Caco-2 (cell line): ENCODE measurements at regions not wholly inside any gene's neighbourhood (a gene's known extent, or its start where the extent isn't known, plus 50 kb on each side); places are given as distances from the start of the nearest gene placed in this dataset.

ENCODE experiments used
- BruUV-seq: library from RNA; stranded (reverse); fragments of 400-500 nt; replicated peaks from 2 replicates; lab custom pipeline; 2021; lab: Mats Ljungman, UMichigan
- CTCF ChIA-PET: fragments of 300-600 bp; sonication (Branson Sonifier 250); formaldehyde crosslinking; loops from one replicate; lab custom pipeline; 2022; ENCODE audit warnings: antibody characterized with exemption; lab: Charles Lee
- POLR2A ChIA-PET: fragments of 300-600 bp; sonication (Branson Sonifier 250); formaldehyde crosslinking; loops from one replicate; lab custom pipeline; 2022; ENCODE audit warnings: antibody characterized with exemption; lab: Charles Lee
- DNase-seq, 2 experiments: peaks; one replicate each; pipeline versions ENCODE4 v3.0.0 to v3.0.0-alpha.2; 2020 to 2022
- H3K27me3 ChIP-seq: replicated peaks from 2 replicates; pipeline ENCODE4 v1.6.0; 2011; ENCODE audit warnings: low read length; ENCODE audit not compliant: control insufficient read depth, insufficient read depth
- H3K36me3 ChIP-seq: 2 replicates; pipeline ENCODE4 v1.5.1; 2011; ENCODE audit warnings: low read length; ENCODE audit not compliant: control insufficient read depth, insufficient read depth
- H3K4me1 ChIP-seq: fragments of 250-450 bp; sonication (Bioruptor Pico); 2 replicates; pipeline ENCODE4 v1.5.1; 2020; ENCODE audit warnings: mild to moderate bottlenecking
- H3K4me3 ChIP-seq: 2 replicates; pipeline ENCODE4 v1.5.1; 2011; ENCODE audit warnings: low read depth, mild to moderate bottlenecking, control low read depth, low read length
- H3K9me3 ChIP-seq: fragments of 250-450 bp; sonication (Bioruptor Pico); 2 replicates; pipeline ENCODE4 v1.5.1; 2020; ENCODE audit warnings: mild to moderate bottlenecking, moderate library complexity
- H3K27ac Mint-ChIP-seq: one replicate; pipeline ENCODE4 v1.8.0; 2022; ENCODE audit warnings: mixed read lengths; ENCODE audit not compliant: unreplicated experiment
- H3K27me3 Mint-ChIP-seq: one replicate; pipeline ENCODE4 v1.8.0; 2022; ENCODE audit warnings: mixed read lengths; ENCODE audit not compliant: insufficient read depth, unreplicated experiment
- H3K36me3 Mint-ChIP-seq: one replicate; pipeline ENCODE4 v1.8.0; 2022; ENCODE audit warnings: mild to moderate bottlenecking, mixed read lengths; ENCODE audit not compliant: insufficient read depth, unreplicated experiment
- H3K4me1 Mint-ChIP-seq: one replicate; pipeline ENCODE4 v1.8.0; 2022; ENCODE audit warnings: low read depth, mixed read lengths; ENCODE audit not compliant: unreplicated experiment
- H3K4me3 Mint-ChIP-seq: one replicate; pipeline ENCODE4 v1.8.0; 2022; ENCODE audit warnings: mild to moderate bottlenecking, moderate library complexity, mixed read lengths; ENCODE audit not compliant: unreplicated experiment
- H3K9me3 Mint-ChIP-seq: one replicate; pipeline ENCODE4 v1.8.0; 2022; ENCODE audit warnings: mixed read lengths; ENCODE audit not compliant: unreplicated experiment
- intact Hi-C: fragments of 100-400 bp; cut with micrococcal nuclease; formaldehyde crosslinking; loops from one replicate; pipeline ENCODE4 v1.10.0; 2022; ENCODE audit not compliant: unreplicated experiment
- TF ChIP-seq, protein P1 (sequence below), 2 experiments: fragments of 200-600 bp in 1 of 2; IDR thresholded peaks; 1 replicate in 1 of 2; 2 replicates in 1 of 2; pipeline versions ENCODE4 v1.5.1 to v1.8.0; 2011 to 2022; ENCODE audit warnings: antibody characterized with exemption in 1 of 2, control low read depth in 1 of 2, inconsistent platforms in 1 of 2, low read depth in 1 of 2, low read length in 1 of 2, mild to moderate bottlenecking in 1 of 2, moderate library complexity in 1 of 2; ENCODE audit not compliant: insufficient read depth in 1 of 2, severe bottlenecking in 1 of 2, unreplicated experiment in 1 of 2

DNA sequence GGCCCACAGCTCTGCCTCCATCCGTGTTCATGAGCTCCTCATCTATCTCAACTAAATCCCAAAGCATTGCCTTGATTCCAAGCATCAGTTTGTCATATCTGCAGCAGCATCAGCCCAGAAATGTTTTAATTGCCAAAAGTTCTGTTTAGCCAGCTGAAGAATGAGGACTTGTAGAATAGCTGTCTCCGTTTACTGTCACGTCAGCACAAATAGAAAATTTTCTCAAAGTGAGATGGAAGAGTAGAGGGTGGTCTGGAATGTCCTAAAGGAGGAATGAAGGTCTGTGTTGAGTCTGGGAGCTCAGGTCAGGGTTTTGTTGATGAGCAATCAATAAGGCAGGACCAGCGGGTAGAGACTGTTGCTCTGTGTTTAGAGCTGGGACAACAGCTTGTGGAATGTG, 134.9 kb upstream of the ISX start:
- TF ChIP-seq, protein P1, sequence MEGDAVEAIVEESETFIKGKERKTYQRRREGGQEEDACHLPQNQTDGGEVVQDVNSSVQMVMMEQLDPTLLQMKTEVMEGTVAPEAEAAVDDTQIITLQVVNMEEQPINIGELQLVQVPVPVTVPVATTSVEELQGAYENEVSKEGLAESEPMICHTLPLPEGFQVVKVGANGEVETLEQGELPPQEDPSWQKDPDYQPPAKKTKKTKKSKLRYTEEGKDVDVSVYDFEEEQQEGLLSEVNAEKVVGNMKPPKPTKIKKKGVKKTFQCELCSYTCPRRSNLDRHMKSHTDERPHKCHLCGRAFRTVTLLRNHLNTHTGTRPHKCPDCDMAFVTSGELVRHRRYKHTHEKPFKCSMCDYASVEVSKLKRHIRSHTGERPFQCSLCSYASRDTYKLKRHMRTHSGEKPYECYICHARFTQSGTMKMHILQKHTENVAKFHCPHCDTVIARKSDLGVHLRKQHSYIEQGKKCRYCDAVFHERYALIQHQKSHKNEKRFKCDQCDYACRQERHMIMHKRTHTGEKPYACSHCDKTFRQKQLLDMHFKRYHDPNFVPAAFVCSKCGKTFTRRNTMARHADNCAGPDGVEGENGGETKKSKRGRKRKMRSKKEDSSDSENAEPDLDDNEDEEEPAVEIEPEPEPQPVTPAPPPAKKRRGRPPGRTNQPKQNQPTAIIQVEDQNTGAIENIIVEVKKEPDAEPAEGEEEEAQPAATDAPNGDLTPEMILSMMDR (IDR thresholded peaks at IDR 0.05; ENCODE audit: insufficient read depth in 1 of 2, low read depth in 1 of 2, low read length in 1 of 2, severe bottlenecking in 1 of 2, unreplicated experiment in 1 of 2), result no peak
- Mint-ChIP-seq H3K27me3 (peaks cover 15% of the 10 kb centered on the region), H3K27ac (no peak overlapping the region), H3K4me3 (no peak overlapping the region), H3K36me3 (no peaks in the 10 kb centered on the region), H3K4me1 (no peaks in the 10 kb centered on the region), H3K9me3 (no peaks in the 10 kb centered on the region)
- no TSS peak for BruUV-seq
- POLR2A ChIA-PET, result no interaction called here
- Histone ChIP-seq H3K9me3 (no peaks in the 10 kb centered on the region), H3K27me3 (no peaks in the 10 kb centered on the region), H3K4me3 (no peak overlapping the region), H3K36me3 (no peaks in the 10 kb centered on the region), H3K4me1 (no peaks in the 10 kb centered on the region)
- intact Hi-C loops, result no loop called here
- no peak for DNase-seq
- CTCF ChIA-PET, result no interaction called here

DNA sequence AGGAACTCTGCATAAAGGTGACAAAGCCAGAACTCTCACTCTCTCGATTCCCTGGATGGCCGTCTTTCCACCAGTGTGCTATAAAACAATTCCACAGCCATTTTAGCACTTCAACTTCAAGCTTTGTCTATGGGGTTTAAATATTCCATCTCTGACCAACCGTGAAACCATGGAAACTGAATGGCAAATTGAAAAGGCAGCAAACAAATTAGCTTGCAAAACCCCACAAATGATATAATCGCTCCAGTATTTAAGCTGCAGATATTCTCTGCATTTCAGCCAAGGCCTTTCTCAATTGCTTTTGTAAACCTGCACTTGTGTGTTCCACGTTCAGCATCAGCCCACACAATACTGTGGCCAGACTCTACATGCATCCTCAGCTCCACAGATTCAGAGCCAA, 131.7 kb upstream of the ISX start:
- ChIA-PET POLR2A (no interaction called here), CTCF (interaction anchor here (1.0 kb wide), 1 partner anchor 90 kb away, joined by 3 read pairs; no protein-coding TSS in a partner anchor)
- Mint-ChIP-seq H3K4me3 (no peak overlapping the region), H3K9me3 (no peaks in the 10 kb centered on the region), H3K36me3 (no peaks in the 10 kb centered on the region), H3K27me3 (peaks cover 15% of the 10 kb centered on the region), H3K4me1 (no peaks in the 10 kb centered on the region), H3K27ac (no peak overlapping the region)
- intact Hi-C loops, result no loop called here
- TF ChIP-seq, protein P1 (IDR thresholded peaks at IDR 0.05; ENCODE audit: insufficient read depth in 1 of 2, low read depth in 1 of 2, low read length in 1 of 2, severe bottlenecking in 1 of 2, unreplicated experiment in 1 of 2), result no peak
- no peak for DNase-seq
- no peaks in the 10 kb centered on the region for H3K4me1 ChIP-seq
- no peaks in the 10 kb centered on the region for H3K27me3 ChIP-seq
- no peaks in the 10 kb centered on the region for H3K9me3 ChIP-seq
- no peak overlapping the region for H3K4me3 ChIP-seq
- H3K36me3 ChIP-seq, result no peaks in the 10 kb centered on the region
- BruUV-seq, result no TSS peak

DNA sequence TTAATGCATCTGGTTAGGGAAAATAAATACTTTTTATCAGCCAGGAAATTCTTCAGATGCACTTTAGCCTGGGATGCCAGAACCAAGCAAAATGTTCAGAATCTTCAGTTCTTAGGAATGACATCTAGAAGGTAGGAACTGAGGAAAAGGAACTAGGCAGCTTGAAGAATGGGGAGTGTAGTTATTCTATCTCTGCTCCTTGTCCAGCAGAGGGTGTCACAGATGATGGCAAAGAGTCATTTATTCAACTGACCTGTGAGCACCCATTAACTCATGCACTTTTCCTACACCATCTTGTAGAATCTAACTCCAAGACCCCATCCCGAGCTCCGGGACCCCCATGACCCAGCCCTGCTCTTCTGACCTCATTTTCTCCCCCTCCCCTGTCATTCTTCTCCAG, 122.1 kb upstream of the ISX start:
- Mint-ChIP-seq H3K27ac (no peak overlapping the region), H3K27me3 (no peaks in the 10 kb centered on the region), H3K4me3 (no peak overlapping the region), H3K9me3 (no peaks in the 10 kb centered on the region), H3K36me3 (no peaks in the 10 kb centered on the region), H3K4me1 (no peaks in the 10 kb centered on the region)
- no peaks in the 10 kb centered on the region for H3K9me3 ChIP-seq
- ChIA-PET CTCF (interaction anchor here (0.6 to 1.9 kb wide), 5 partner anchors 80 to 288 kb away, joined by 3 to 12 read pairs (median 3); no protein-coding TSS in a partner anchor), POLR2A (no interaction called here)
- BruUV-seq, result no TSS peak
- H3K4me1 ChIP-seq, result no peaks in the 10 kb centered on the region
- H3K27me3 ChIP-seq, result no peaks in the 10 kb centered on the region
- H3K4me3 ChIP-seq, result no peak overlapping the region
- intact Hi-C loops, result no loop called here
- DNase-seq, result peak in 1 of 2 experiments; percentile 4
- TF ChIP-seq, protein P1 (IDR thresholded peaks at IDR 0.05; ENCODE audit: insufficient read depth in 1 of 2, low read depth in 1 of 2, low read length in 1 of 2, severe bottlenecking in 1 of 2, unreplicated experiment in 1 of 2), result peak in 1 of 2 experiments; percentile 26
- H3K36me3 ChIP-seq, result no peaks in the 10 kb centered on the region
